NCI-H524 (cell line): ENCODE measurements at regions not wholly inside any gene's neighbourhood (a gene's known extent, or its start where the extent isn't known, plus 50 kb on each side); places are given as distances from the start of the nearest gene placed in this dataset.

ENCODE experiments used
- DNase-seq, 2 experiments: peaks; one replicate each; lab custom pipeline; 2025; lab: John Stamatoyannopoulos, UW

DNA sequence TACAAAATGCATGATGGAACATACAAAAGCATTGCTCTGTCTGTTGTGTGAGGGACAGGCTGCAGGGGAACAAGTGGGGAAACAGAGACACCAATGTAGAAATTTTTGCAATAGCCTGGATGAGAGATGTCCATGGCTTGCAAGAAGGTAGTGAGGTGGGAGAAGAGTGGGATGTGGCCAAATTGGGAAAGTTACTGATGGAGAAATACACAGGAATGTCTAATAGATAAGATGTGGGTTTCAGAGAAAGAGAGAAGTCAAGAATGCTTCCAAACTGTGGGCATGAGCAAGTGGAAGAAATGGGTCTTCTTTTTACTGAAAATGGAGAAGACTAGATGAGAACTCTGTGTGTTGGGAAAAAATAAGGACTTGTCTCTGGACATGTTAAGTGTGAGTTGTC is 592.7 kb downstream of the TNS3 start:
- no peak for DNase-seq

DNA sequence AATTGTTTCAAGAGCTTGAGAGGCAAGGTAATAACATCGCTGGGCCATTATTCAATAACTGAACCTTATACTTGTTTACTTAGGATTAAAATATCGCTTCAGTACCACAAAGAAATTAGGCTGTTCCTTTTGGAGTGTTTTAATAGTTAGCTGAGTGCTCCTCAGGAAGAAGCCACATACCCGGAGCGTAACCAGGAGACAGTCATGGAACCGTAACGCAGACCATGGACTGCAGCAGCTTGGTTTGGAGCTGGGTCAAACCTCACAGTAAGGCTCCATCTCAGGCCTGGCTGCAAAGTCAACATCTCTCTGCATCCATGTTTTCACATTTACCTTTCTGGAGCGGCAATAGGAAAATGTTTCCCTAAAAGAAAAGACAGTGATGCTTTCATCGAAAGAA is 599.0 kb downstream of the TNS3 start:
- no peak for DNase-seq

DNA sequence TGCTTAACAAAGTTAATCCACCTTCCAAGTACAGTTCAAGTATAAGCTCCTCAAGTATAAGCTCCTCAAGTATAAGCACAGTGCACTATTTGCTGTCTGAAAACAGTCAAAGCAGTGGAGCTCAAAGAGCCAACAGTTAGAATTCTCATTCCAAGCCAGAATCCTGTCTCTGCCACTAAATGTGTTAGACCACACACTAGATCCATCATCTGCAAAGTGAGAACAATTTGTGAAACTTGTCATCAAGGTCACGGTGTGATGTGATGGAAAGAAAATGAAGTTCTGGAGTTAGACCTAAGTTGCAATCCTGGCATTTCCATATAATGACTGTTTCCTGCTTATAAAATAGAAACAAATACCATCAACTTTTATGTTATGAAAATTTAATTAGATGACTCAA is 602.5 kb downstream of the TNS3 start:
- DNase-seq, result peak; percentile 10 to 31

DNA sequence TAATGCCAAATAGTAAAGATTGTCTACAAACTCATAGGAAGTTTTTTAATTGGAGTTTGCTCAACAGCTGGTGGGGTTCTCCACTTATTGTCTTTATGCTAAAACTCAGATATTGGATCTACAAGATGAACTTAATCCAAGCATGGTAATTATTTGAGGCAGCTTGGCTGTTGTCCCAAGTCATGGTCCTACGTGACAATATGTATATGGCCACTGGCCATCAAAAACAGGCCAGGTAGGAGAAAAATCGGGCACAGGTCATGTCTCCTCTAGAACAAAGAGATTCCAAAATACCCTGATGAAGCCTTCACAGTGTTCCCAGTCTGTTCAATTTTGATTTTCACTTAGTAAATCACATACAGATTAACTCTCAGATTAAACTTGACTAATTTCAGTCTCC is 606.4 kb downstream of the TNS3 start:
- no peak for DNase-seq

DNA sequence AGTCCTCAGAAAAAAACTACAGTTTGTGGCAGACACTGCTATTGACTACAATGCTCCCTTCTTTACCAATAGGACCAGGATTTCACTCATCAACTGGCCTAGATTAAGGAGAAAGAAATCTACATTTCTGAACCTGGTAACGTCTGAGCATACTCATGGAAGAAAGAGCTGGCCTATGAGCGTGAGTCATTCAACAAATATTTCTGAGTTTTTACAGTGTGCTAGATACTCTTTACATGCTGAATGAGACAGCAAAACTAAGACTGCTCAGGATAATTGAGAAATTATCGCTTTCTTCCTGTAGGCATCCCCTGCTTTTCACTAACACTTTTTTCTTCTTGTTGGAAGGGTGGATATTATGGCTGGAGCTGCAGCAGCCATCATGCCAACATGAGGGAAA is 609.7 kb downstream of the TNS3 start:
- DNase-seq, result no peak

DNA sequence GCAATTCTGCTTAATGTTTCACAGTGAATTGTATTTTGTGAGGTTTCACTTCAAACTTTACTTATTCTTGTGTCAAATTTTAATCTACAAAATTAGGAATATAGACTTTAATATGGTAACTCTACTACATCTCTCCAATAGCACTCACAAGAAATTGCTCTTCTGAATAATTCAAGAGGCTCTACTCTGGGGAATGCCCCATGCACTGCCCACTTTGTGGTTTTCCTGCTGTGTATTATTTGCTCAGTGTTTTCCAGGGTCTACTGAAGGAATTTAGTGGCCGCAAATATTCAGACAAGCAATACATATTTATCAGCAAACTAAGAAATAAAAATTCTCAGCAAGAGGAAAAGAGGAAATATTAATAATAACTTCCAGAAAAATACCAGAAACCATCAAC is 611.4 kb downstream of the TNS3 start:
- DNase-seq, result no peak

DNA sequence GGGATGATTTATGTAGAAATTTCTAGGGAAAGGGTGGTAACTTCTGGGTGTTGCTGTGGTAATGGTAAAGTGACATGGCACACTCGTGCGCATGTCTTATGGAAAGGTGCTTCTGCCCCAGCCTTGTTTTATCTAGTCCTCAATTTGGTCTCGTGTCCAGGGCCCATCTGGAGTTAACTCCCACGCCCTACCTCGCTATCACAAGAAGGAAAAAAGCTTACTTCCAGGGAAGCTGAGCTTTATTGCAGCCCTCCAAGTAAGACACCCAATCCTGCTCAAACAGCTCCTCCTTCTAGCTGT is 611.8 kb downstream of the TNS3 start:
- no peak for DNase-seq

DNA sequence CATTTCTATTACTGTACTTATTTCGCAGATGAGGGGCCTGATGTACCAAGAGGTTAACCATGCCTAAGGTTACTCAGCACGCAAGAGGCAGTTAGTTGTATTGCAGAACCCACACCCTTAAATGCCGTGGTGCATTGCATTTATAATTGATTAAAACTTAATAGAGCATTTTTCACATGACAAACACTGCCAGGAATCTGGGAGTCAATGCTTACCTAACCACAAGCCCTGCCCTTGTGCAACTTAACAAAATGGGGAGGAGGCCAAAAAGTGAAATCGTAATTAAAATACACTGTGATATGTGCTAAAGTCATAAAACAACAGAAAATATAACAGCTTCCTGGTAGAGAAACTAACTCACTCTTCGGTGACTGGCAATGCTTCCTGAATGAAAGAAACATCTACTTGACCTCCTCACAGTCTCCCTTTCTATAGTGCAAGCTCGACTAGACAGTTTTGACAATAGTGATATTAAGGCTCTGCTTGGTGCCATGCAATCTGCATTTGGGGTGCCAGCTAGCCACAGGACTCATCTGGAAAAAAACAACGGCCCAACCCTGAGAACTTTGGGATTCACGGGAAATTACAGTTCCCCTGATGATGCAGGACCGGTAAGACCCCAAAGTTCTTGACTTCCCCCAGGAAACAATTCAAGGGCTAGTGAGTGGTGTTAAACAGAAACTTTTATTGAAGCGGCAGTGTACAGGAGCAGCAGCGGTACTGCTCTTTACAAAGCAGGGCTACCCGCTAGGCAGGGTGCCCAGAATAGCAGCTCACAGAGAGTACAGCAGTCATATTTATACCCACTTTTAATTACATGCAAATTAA is 612.4 kb downstream of the TNS3 start:
- DNase-seq, result no peak

DNA sequence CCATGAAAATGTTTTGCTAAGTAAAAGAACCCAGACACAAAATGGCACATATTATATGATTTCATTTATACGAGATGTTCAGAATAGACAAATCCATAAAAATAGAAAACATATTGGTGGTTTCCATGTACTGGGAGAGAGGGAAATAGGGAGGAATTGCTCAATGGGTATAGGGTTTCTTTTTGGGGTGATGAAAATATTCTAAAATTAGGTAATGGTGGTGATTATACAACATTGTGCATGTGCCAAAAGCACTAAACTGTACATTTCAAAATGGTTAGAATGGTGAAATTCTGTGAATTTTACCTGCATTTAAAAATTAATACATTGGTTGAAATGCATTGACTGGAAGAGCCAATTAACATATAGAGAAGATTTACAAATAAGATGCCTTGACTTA is 613.9 kb downstream of the TNS3 start:
- DNase-seq, result no peak

DNA sequence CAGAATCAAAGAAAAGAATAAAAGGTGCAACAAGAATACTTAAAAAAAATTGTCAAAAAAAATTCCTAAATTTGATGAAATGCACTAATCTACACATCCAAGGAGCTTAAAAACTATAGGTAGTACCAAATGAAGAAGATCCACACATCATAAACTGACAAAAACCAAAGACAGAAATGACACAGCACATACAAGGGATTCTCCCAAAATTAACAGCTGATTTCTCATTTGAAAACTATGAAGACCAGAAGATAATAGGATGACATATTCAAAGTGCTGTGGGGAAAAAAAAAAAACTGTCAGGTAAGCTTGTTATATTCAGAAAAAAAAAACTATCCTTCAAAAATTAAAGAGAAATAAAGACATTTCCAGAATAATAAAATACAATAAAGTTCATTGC is 618.2 kb downstream of the TNS3 start:
- no peak for DNase-seq

DNA sequence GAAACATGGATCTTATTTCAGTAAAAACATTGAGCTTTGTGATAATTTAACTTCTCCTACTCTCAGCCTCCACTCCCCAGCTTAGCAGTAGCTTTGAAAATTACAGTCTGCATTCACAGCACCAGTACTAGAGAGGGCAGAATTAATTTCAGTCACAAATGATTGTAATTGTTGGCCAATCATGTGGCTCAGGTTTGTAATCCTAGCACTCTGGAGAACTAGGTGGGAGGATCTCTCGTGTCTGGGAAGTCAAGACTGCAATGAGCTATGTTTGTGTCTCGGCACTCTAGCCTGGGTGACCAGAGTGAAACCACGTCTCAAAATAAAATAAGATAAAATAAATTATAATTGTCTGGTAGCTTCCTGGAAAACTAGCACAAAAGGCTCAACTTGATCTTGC is 620.9 kb downstream of the TNS3 start:
- no peak for DNase-seq

DNA sequence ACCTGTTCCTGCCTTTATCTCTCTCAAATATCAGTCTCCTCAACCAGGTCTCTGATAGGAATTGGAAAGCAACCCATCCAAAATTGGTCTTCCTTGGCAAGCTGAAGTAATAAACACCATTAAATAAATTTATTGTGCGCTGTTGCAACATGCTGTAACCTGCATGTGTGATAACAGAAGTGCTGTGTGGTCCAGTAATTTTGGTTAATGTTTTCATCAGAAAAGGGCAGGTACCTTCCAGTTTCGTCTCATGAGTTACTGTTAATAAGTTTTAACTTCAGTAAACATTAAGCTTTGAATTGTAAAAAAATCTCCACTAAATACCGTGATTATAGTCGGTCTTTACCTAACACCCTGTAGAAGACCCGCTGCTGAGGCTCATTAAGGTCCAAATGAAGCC is 624.7 kb downstream of the TNS3 start:
- no peak for DNase-seq

DNA sequence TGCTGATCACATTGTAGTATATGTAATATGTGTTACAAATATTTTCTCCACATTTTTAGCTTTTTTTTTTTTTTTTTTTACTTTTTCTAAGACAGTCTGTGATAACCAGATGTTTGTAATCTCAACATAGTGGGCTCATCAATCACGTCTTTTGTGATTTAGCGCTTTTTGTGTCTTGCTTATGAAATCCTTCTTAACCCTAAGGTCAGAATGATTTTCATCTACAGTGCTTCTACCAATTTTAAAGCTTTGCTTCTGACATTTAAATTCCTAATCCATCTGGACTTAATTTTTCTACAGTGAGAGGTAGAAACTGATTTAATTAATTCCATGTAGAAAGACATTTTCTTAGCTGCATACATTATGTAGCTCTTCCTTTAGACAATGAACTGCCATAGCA is 626.4 kb downstream of the TNS3 start:
- no peak for DNase-seq

DNA sequence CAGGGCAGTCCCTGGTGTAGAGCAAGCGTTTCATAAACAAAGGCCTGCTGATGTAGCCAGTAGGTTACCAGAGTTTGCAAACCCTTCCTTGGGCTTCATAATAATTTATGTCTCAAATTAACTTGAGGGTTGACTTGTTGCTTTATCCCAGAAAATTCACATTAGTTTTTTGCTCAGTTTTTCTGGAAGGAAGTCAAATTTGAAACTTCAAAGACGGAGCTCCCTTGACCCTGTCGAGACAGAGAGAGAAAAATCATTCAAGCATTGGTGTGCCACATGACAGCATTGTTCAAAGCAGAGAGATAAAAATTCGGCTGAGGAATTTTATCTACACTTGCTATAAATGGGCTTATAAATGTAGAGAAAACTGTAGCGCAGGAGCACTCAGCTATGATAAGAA is 627.7 kb downstream of the TNS3 start:
- no peak for DNase-seq

DNA sequence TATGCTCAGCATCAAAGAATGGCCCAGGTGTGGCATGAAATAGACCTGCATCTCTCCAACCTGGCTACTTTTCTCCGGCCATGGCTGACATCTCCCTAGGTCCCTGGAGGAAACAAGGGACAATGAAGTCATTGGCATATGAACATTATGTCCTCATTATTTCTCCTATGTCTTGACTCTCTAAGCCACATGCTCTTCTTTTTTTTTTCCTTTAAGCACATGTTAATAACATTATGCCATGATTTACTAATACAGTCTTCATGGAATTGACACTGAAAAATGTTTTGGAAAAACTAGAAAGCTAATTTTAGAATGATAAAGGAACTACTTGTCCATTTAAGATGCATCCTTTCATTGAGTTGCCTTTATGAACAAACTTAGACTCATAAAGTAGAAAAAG is 628.9 kb downstream of the TNS3 start:
- DNase-seq, result no peak

DNA sequence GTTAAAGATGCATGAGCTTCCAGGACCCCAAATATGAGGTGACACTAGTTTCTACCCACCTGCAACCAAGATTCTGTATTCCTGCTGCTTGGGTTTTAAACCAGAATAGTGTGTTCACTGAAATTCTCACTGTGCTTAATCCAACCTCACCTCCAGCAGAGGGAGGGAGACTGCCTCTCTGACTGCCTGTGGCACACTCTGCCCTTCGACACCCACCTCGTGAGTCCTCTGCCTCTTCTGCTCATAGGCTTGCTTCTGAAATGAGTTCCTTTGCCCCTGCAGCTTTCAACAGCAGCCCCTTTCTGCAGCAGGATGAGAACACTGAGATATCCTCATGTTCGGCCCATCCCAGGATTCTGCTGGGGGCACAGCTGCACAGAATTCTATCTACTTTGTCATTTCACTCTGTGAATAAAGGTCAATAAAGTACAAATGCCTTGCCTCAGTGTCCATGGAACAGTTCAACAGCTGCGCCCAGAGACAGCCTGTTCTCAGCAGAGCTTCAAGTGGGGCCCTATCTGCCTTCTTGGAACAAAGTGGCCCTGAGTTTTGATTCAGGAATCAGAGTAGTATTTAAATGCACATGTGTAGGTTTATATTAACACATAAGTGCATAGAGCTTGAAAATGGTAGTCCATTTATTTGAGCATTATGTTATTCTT is 632.5 kb downstream of the TNS3 start:
- no peak for DNase-seq

DNA sequence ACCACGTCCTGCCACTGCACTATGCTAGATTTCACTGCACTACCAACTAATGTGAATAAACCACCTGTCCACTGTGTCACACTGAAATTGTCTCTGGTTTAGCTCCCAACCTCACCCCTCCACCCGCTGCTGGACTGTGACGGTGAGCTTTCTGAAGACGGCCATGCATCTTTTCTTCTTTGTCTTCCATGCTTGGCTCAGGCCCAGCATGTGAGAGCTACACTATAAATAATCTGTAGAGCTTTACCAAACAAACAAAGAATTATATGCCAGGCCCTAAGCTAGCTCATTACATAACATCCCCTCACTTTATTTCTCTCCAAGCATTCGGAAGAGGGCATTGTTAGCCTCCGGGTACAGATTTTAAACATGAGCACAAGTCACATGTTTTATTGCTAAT is 633.2 kb downstream of the TNS3 start:
- DNase-seq, result no peak

DNA sequence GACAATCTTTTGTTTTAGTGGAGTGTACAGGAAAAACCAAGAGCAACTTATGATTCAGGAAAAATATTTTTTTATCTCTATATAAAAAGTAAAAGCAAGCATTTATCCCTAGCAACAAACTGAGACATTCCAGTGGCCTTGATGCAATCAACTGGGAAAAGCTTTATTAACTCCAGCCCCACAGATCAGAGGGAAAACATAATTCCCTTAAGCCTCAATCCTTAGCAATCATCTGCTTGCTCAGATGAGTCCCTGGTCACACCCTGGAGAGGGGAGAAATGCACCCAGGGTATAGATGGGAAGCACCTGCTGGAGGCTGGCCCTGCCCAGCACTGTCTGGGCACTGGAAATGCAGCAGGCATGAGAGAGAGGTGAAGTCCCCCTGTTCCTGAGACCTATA is 636.6 kb downstream of the TNS3 start:
- no peak for DNase-seq

DNA sequence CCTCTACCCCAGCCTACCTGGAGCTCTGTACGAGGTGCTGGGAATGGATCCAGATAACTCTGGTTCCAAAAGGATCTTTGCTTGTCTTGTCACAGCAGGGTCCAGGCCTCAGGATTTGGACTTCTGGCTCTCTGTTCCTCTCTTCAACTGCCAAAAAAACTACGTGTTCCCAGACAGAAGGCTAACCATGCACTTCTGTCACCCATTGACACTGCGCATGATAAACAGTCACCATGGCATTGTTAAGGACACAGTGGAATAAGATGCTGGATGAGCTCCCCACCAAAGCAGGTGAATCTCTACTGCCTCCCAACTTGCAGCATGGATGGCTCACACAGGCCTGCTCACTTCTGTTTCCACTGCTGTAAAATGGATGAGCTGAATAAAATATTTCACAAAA is 637.9 kb downstream of the TNS3 start:
- DNase-seq, result no peak

DNA sequence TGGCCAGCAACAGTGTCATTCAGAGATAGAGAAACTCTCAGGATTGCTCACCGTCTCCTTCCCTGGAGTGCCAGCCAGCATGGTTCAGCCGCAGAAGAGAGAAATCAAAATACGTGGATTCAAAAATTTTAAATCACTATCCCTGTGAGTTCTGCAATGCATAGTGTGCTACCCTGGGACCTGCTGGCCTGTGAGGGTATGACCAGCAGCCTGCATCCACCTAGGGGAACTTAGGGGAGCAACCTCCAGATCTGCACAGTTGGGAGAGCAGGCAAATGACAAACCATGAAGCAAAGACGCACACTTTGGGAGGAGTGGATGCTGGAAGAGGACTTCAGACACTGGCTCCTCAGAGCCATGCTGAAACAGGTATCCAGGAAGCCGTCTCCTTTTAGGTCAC is 639.3 kb downstream of the TNS3 start:
- DNase-seq, result no peak

DNA sequence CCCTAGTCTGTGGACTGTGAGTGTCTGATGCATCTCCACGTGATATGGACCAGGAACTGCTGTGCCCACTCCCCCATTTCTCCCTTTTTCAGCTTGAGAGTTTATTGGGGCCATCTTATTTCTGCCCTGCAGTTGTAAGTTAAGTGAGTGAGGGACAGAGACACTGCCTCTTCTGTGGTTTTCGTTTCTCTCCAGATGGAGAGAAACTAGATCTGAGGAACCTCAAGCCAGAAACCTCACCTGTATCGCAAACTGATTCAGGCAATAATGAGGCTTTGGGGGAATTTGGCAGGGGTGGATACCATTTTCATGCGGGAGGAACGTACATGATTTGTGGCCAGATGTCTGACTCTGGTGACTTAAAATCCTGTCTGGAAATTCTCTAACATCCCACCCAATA is 641.7 kb downstream of the TNS3 start:
- DNase-seq, result no peak

DNA sequence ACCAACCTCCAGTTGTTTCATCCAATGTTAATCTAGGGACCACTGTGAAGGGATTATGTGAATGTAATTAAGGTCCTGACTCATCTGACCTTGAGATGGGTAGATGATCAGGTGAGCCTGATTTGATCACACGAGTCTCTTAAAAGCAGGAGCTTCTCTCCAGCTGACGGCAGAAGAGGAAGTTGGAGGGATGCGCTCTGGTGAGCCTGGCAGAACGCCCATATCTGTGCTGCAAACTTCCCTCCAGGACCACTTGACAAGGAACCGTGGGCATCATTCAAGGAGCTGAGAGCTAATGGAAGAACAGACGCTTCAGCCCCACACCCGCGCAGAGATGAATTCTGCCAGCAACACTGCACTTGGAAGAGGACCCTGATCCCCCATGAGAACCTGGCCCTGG is 642.4 kb downstream of the TNS3 start:
- DNase-seq, result no peak

DNA sequence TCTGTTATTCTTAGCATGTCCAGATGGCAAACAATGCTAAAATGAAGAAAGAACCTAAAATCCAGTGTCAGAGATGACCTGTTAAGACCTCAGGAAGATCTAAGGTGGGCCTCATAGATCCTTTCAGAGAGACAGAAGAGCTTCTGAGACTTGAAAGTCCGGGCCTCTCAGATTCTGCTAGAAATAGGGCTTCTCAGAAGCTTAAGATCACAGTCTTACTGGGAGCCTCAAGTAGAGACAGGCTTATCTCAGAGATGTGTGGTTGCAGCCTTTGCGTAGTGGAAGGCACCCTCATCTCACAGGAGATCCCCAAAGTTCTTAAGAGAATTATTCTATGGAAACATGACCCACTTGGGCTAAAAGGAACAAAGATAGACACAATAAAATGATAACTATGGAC is 642.8 kb downstream of the TNS3 start:
- no peak for DNase-seq

DNA sequence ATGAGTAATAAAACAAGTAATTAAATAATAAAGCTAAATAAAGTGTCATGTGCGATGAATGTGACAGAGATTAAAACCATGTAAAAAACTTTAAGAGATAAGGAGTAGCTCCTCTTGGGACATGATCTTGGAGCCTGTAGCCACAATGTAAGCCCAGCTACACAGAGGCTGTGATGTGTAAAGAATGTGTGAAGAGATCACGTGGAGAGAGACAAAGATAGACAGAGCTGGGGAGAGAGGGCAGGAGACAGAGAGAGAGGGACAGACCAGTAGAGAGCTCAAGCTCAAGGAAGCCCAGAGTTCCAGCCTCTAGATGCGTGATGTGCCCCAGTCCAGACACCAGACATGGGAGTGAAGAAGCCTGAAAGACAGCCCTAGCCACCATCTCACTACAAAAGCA is 644.1 kb downstream of the TNS3 start:
- DNase-seq, result no peak
